SK-N-SH (cell line): ENCODE measurements at regions not wholly inside any gene's neighbourhood (a gene's known extent, or its start where the extent isn't known, plus 50 kb on each side); places are given as distances from the start of the nearest gene placed in this dataset.
A peak's percentile ranks its signal among the peaks of the same experiment; 100 is the strongest.

Source experiments
- CTCF ChIA-PET: fragments of 300-600, 350-600 bp; formaldehyde crosslinking; extraction: SDS; loops from one replicate; lab custom pipeline; 2021; lab: Yijun Ruan, JAX
- POLR2A ChIA-PET: fragments of 350-600 bp; sonication (Branson Sonifier 250); formaldehyde crosslinking; extraction: SDS; loops from one replicate; lab custom pipeline; 2020; ENCODE audit warnings: antibody characterized with exemption, inconsistent platforms; lab: Yijun Ruan, JAX
- DNase-seq: peaks from one replicate; pipeline ENCODE4 v3.0.0; 2012
- H2AFZ ChIP-seq: fragments of 200-600 bp; sonication (generic); 2 replicates; pipeline ENCODE4 v1.8.1; 2016; ENCODE audit warnings: antibody characterized with exemption, mild to moderate bottlenecking, low read depth
- H3F3A ChIP-seq: fragments of 200-600 bp; sonication (generic); replicated peaks from 2 replicates; pipeline ENCODE3; 2016; ENCODE audit warnings: antibody characterized with exemption, mild to moderate bottlenecking; ENCODE audit not compliant: insufficient read depth
- H3K27ac ChIP-seq, 2 experiments: fragments of 200-500 bp in 1 of 2; fragments of 200-600 bp in 1 of 2; sonication (Bioruptor generic) in 1 of 2; sonication (generic), shearing (Covaris generic) in 1 of 2; 2 replicates each; pipeline versions ENCODE4 v1.5.1 to v1.6.1; 2014 to 2016; ENCODE audit warnings: low read depth in 2 of 2, inconsistent platforms in 1 of 2, low read length in 1 of 2, mild to moderate bottlenecking in 1 of 2, mixed read lengths in 1 of 2
- H3K27me3 ChIP-seq: fragments of 200-600 bp; sonication (generic), shearing (Covaris generic); 2 replicates; pipeline ENCODE4 v1.6.1; 2016; ENCODE audit warnings: mixed run types; ENCODE audit not compliant: insufficient read depth
- H3K36me3 ChIP-seq, 2 experiments: fragments of 200-500 bp in 1 of 2; fragments of 200-600 bp in 1 of 2; sonication (Bioruptor generic) in 1 of 2; sonication (generic) in 1 of 2; replicated peaks in 1 of 2; 2 replicates each; pipeline versions ENCODE3 to v1.5.1; 2014 to 2016; ENCODE audit warnings: low read length in 1 of 2, mild to moderate bottlenecking in 1 of 2; ENCODE audit not compliant: insufficient read depth in 2 of 2, control insufficient read depth in 1 of 2
- H3K4me1 ChIP-seq, 2 experiments: fragments of 200-500 bp in 1 of 2; fragments of 200-600 bp in 1 of 2; sonication (Bioruptor generic) in 1 of 2; sonication (generic), shearing (Covaris generic) in 1 of 2; 2 replicates each; pipeline versions ENCODE4 v1.5.1 to v1.6.1; 2014 to 2016; ENCODE audit warnings: low read depth in 1 of 2, low read length in 1 of 2, mixed run types in 1 of 2; ENCODE audit not compliant: insufficient read depth in 2 of 2, control insufficient read depth in 1 of 2
- H3K4me2 ChIP-seq: fragments of 200-600 bp; sonication (generic), shearing (Covaris generic); 2 replicates; pipeline ENCODE4 v1.6.1; 2017; ENCODE audit warnings: mixed run types
- H3K4me3 ChIP-seq, 2 experiments: fragments of 200-500 bp in 1 of 2; fragments of 200-600 bp in 1 of 2; sonication (Bioruptor generic) in 1 of 2; sonication (generic), shearing (Covaris generic) in 1 of 2; 2 replicates each; pipeline versions ENCODE4 v1.5.1 to v1.8.1; 2014 to 2016; ENCODE audit warnings: low read depth in 2 of 2, inconsistent platforms in 1 of 2, low read length in 1 of 2, mild to moderate bottlenecking in 1 of 2, mixed read lengths in 1 of 2, moderate library complexity in 1 of 2
- H3K79me2 ChIP-seq: fragments of 200-600 bp; sonication (generic); 2 replicates; pipeline ENCODE4 v1.8.1; 2017; ENCODE audit warnings: mild to moderate bottlenecking; ENCODE audit not compliant: insufficient read depth
- H3K9ac ChIP-seq: fragments of 200-600 bp; sonication (generic); 2 replicates; pipeline ENCODE4 v1.6.1; 2017; ENCODE audit warnings: mixed run types
- H3K9me2 ChIP-seq: fragments of 200-600 bp; sonication (generic); 2 replicates; pipeline ENCODE4 v1.6.1; 2017; ENCODE audit warnings: mixed run types
- H3K9me3 ChIP-seq: fragments of 200-600 bp; sonication (generic); 2 replicates; pipeline ENCODE4 v1.6.1; 2017; ENCODE audit warnings: mixed run types, mild to moderate bottlenecking, moderate library complexity
- H4K20me1 ChIP-seq: fragments of 200-600 bp; sonication (generic); 2 replicates; pipeline ENCODE4 v1.6.1; 2017; ENCODE audit warnings: mild to moderate bottlenecking, mixed run types; ENCODE audit not compliant: insufficient read depth
- EZH2phosphoT487 ChIP-seq: fragments of 200-600 bp; sonication (generic); IDR thresholded peaks from 2 replicates; pipeline ENCODE4 v1.6.1; 2017; ENCODE audit warnings: low read depth, mixed run types, mild to moderate bottlenecking, antibody characterized with exemption, moderate library complexity, borderline replicate concordance
- FOSL2 ChIP-seq: IDR thresholded peaks from 2 replicates; pipeline ENCODE4 v1.4.0; 2012; ENCODE audit warnings: low read depth, mild to moderate bottlenecking, moderate library complexity, borderline replicate concordance
- GABPA ChIP-seq: IDR thresholded peaks from 2 replicates; pipeline ENCODE4 v1.4.0; 2012; ENCODE audit warnings: low read depth, mild to moderate bottlenecking
- GATA2 ChIP-seq: sonication (generic); formaldehyde crosslinking; IDR thresholded peaks from 2 replicates; pipeline ENCODE4 v1.5.0; 2020; ENCODE audit warnings: mild to moderate bottlenecking, missing genetic modification reagents
- JUND ChIP-seq: IDR thresholded peaks from 2 replicates; pipeline ENCODE4 v1.4.0; 2012
- MAX ChIP-seq: IDR thresholded peaks from 2 replicates; pipeline ENCODE4 v1.4.0; 2012; ENCODE audit warnings: low read depth
- MEF2A ChIP-seq: IDR thresholded peaks from 2 replicates; pipeline ENCODE4 v1.4.0; 2012; ENCODE audit warnings: low read depth, borderline replicate concordance
- POLR2AphosphoS5 ChIP-seq: IDR thresholded peaks from 2 replicates; pipeline ENCODE4 v1.6.1; 2012; ENCODE audit warnings: low read depth, low read length
- RAD21 ChIP-seq: IDR thresholded peaks from 2 replicates; pipeline ENCODE4 v1.6.1; 2012; ENCODE audit warnings: mild to moderate bottlenecking, low read length
- SIN3A ChIP-seq: IDR thresholded peaks from 2 replicates; pipeline ENCODE4 v1.6.1; 2012; ENCODE audit warnings: low read depth, mild to moderate bottlenecking, low read length, moderate library complexity, borderline replicate concordance
- TEAD4 ChIP-seq: IDR thresholded peaks from 2 replicates; pipeline ENCODE4 v1.4.0; 2012; ENCODE audit warnings: mild to moderate bottlenecking, borderline replicate concordance; ENCODE audit not compliant: insufficient read depth
- USF1 ChIP-seq: IDR thresholded peaks from 2 replicates; pipeline ENCODE4 v1.4.0; 2012; ENCODE audit warnings: low read depth, borderline replicate concordance
- ZBTB33 ChIP-seq: IDR thresholded peaks from 2 replicates; pipeline ENCODE4 v1.4.0; 2012; ENCODE audit warnings: low read depth, borderline replicate concordance
- WGBS: methylation state at CpG from one replicate; pipeline ENCODE4 v1.1.6; 2017; ENCODE audit warnings: low lambda C conversion rate; 5-methylcytosine and 5-hydroxymethylcytosine counted together

GRCh38 chr4:43357252-43357974 lies 464.9 kb downstream of the GRXCR1 start:
- Histone ChIP-seq H2AFZ (peak overlapping the region; percentile 49; the same call in 1 of the 2 replicates), H3K27me3 (no peaks in the 10 kb centered on the region), H3K9me2 (no peaks in the 10 kb centered on the region)
- 35% methylated on average over 2 of the region's 2 CpGs for WGBS
- TF ChIP-seq JUND (no peak), SIN3A (no peak), FOSL2 (no peak)
- TF ChIP-seq, all 33 proteins: peak for 0
- Histone ChIP-seq H3K36me3 (no peaks in the 10 kb centered on the region), H3K9me3 (no peaks in the 10 kb centered on the region), H3K4me2 (no peak overlapping the region), H3F3A (no peaks in the 10 kb centered on the region), H3K4me1 (no peaks in the 10 kb centered on the region; a peak in 1 of 4 replicates), H4K20me1 (no peaks in the 10 kb centered on the region), H3K4me3 (no peak overlapping the region), H3K27ac (no peak overlapping the region), H3K79me2 (no peaks in the 10 kb centered on the region), H3K9ac (no peak overlapping the region)
- no peak for DNase-seq
- ChIA-PET POLR2A (no interaction called here), CTCF (no interaction called here)

- Histone ChIP-seq H3K36me3 (no peaks in the 10 kb centered on the region), H4K20me1 (no peaks in the 10 kb centered on the region), H3F3A (no peaks in the 10 kb centered on the region), H3K4me1 (no peaks in the 10 kb centered on the region; a peak in 1 of 4 replicates), H2AFZ (no peak overlapping the region; the same call in 1 of the 2 replicates), H3K9ac (no peak overlapping the region), H3K4me2 (no peak overlapping the region), H3K9me3 (no peaks in the 10 kb centered on the region), H3K27ac (no peak overlapping the region), H3K9me2 (no peaks in the 10 kb centered on the region), H3K79me2 (no peaks in the 10 kb centered on the region), H3K27me3 (no peaks in the 10 kb centered on the region), H3K4me3 (no peak overlapping the region)
- POLR2A ChIA-PET, result no interaction called here
- TF ChIP-seq TEAD4 (no peak), POLR2AphosphoS5 (no peak), GABPA (no peak), GATA2 (CRISPR knock-in tag) (no peak), RAD21 (no peak), USF1 (no peak)
- WGBS, result 12% methylated on average over 2 of the region's 2 CpGs
- CTCF ChIA-PET, result no interaction called here
- no peak for DNase-seq
These were observed 467.8 kb downstream of the GRXCR1 start for GRCh38 chr4:43360296-43360695.

- Histone ChIP-seq H3K9ac (no peak overlapping the region), H3K27me3 (no peaks in the 10 kb centered on the region), H3K36me3 (no peaks in the 10 kb centered on the region), H3K79me2 (no peaks in the 10 kb centered on the region), H3K4me1 (no peaks in the 10 kb centered on the region; a peak in 1 of 4 replicates), H3K27ac (no peak overlapping the region), H3F3A (no peaks in the 10 kb centered on the region), H3K9me2 (no peaks in the 10 kb centered on the region), H4K20me1 (no peaks in the 10 kb centered on the region), H3K4me3 (no peak overlapping the region), H3K9me3 (no peaks in the 10 kb centered on the region), H3K4me2 (no peak overlapping the region), H2AFZ (no peak overlapping the region)
- no peak for TF ChIP-seq EZH2phosphoT487
- no peak for TF ChIP-seq MEF2A
- TF ChIP-seq ZBTB33, result no peak
- no peak for TF ChIP-seq MAX
- 21% methylated on average over 1 of the region's 1 CpG for WGBS
- CTCF ChIA-PET, result no interaction called here
- no peak for DNase-seq
- POLR2A ChIA-PET, result no interaction called here
These were observed 470.5 kb downstream of the GRXCR1 start for GRCh38 chr4:43362875-43363636.
